B cell (primary cell): ENCODE measurements at regions not wholly inside any gene's neighbourhood (a gene's known extent, or its start where the extent isn't known, plus 50 kb on each side); places are given as distances from the start of the nearest gene placed in this dataset.

Experiments
- ATAC-seq: fragments of 200-7000 bp; cut with Tn5 transposase; one replicate; pipeline ENCODE4 v1.10.0; 2021; ENCODE audit warnings: low read depth, mild to moderate bottlenecking, moderate number of reproducible peaks, moderate library complexity
- CTCF ChIA-PET: fragments of 350-600 bp; sonication (Branson Sonifier 250); formaldehyde crosslinking; loops from one replicate; lab custom pipeline; 2021; ENCODE audit warnings: antibody characterized with exemption, inconsistent platforms; lab: Charles Lee
- POLR2A ChIA-PET: fragments of 350-600 bp; sonication (Branson Sonifier 250); formaldehyde crosslinking; loops from one replicate; lab custom pipeline; 2021; ENCODE audit warnings: antibody characterized with exemption; lab: Charles Lee
- DNase-seq: peaks from one replicate; pipeline ENCODE4 v3.0.0; 2013
- H2AFZ ChIP-seq: 2 replicates; pipeline ENCODE4 v1.6.1; 2012; ENCODE audit warnings: mild to moderate bottlenecking, low read depth, low read length; ENCODE audit not compliant: insufficient read depth, poor library complexity, severe bottlenecking
- H3K27ac ChIP-seq, 2 donors: 1 replicate in 1 of 2; 2 replicates in 1 of 2; pipeline ENCODE4 v1.5.1; 2012 to 2013; ENCODE audit warnings: low read length in 2 of 2, mild to moderate bottlenecking in 2 of 2, moderate library complexity in 1 of 2
- H3K27me3 ChIP-seq, 4 experiments: fragments of 200-600 bp in 1 of 4; sonication (generic) in 1 of 4; replicated peaks in 1 of 4; 1 replicate in 2 of 4; 2 replicates in 2 of 4; pipeline versions ENCODE4 v1.6.1 to v1.7.0; 2013 to 2016; ENCODE audit warnings: low read length in 3 of 4, mild to moderate bottlenecking in 2 of 4, mixed read lengths in 1 of 4, moderate library complexity in 1 of 4; ENCODE audit not compliant: insufficient read depth in 4 of 4, control insufficient read depth in 3 of 4; ENCODE audit errors: control extremely low read depth in 1 of 4
- H3K36me3 ChIP-seq, 2 experiments: replicated peaks in 1 of 2; 1 replicate in 1 of 2; 2 replicates in 1 of 2; pipeline versions ENCODE4 v1.6.1 to v1.7.1; 2013; ENCODE audit warnings: low read length in 1 of 2; ENCODE audit not compliant: insufficient read depth in 2 of 2, control insufficient read depth in 1 of 2; ENCODE audit errors: control extremely low read depth in 1 of 2, extremely low read depth in 1 of 2
- H3K4me1 ChIP-seq, 2 donors: fragments of 200-600 bp in 1 of 2; sonication (generic) in 1 of 2; 1 replicate in 1 of 2; 2 replicates in 1 of 2; pipeline versions ENCODE4 v1.5.1 to v1.6.1; 2013 to 2017; ENCODE audit warnings: low read length in 2 of 2; ENCODE audit not compliant: control insufficient read depth in 2 of 2, insufficient read depth in 2 of 2
- H3K4me2 ChIP-seq: replicated peaks from 2 replicates; pipeline ENCODE3; 2012; ENCODE audit warnings: mild to moderate bottlenecking, low read depth, low read length; ENCODE audit not compliant: poor library complexity, severe bottlenecking
- H3K4me3 ChIP-seq, 5 experiments: fragments of 200-600 bp in 1 of 5; sonication (generic) in 1 of 5; 1 replicate in 3 of 5; 2 replicates in 2 of 5; pipeline versions ENCODE4 v1.5.1 to v1.7.0; 2011 to 2016; ENCODE audit warnings: low read length in 4 of 5, mild to moderate bottlenecking in 4 of 5, low read depth in 2 of 5, control low read depth in 1 of 5, moderate library complexity in 1 of 5; ENCODE audit not compliant: insufficient read depth in 1 of 5; ENCODE audit errors: control extremely low read depth in 1 of 5, extremely low read depth in 1 of 5
- H3K79me2 ChIP-seq: fragments of 200-600 bp; sonication (generic); one replicate; pipeline ENCODE4 v1.6.0; 2016; ENCODE audit warnings: low read length; ENCODE audit not compliant: control insufficient read depth, insufficient read depth
- H3K9ac ChIP-seq: fragments of 200-600 bp; sonication (generic); 2 replicates; pipeline ENCODE4 v1.6.1; 2017; ENCODE audit warnings: mild to moderate bottlenecking, low read length, moderate library complexity
- H3K9me3 ChIP-seq, 3 donors: one replicate each; pipeline versions ENCODE4 v1.6.1 to v1.7.1; 2013; ENCODE audit warnings: low read length in 2 of 3; ENCODE audit not compliant: control insufficient read depth in 2 of 3, insufficient read depth in 1 of 3; ENCODE audit errors: control extremely low read depth in 1 of 3
- H4K20me1 ChIP-seq: 2 replicates; pipeline ENCODE4 v1.6.0; 2012; ENCODE audit warnings: mild to moderate bottlenecking, low read length; ENCODE audit not compliant: insufficient read depth, control insufficient read depth, poor library complexity, severe bottlenecking
- H3K27ac Mint-ChIP-seq: one replicate; pipeline ENCODE4 v1.8.0; 2021; ENCODE audit warnings: mixed read lengths
- H3K27me3 Mint-ChIP-seq: one replicate; pipeline ENCODE4 v1.8.0; 2021; ENCODE audit warnings: mixed read lengths
- H3K4me1 Mint-ChIP-seq: one replicate; pipeline ENCODE4 v1.8.0; 2021; ENCODE audit warnings: mixed read lengths
- H3K4me3 Mint-ChIP-seq: one replicate; pipeline ENCODE4 v1.8.0; 2021; ENCODE audit warnings: mixed read lengths
- H3K9me3 Mint-ChIP-seq: one replicate; pipeline ENCODE4 v1.8.0; 2022; ENCODE audit warnings: mixed read lengths; ENCODE audit not compliant: insufficient read depth
- EZH2 ChIP-seq: IDR thresholded peaks from 2 replicates; pipeline ENCODE4 v1.6.1; 2012; ENCODE audit warnings: borderline replicate concordance, low read depth, mild to moderate bottlenecking, moderate library complexity, low read length; ENCODE audit not compliant: insufficient read depth, poor library complexity, severe bottlenecking
- WGBS: methylation state at CpG from one replicate; pipeline ENCODE4 v1.1.5; 2013; ENCODE audit warnings: missing lambda C conversion rate; ENCODE audit not compliant: insufficient coverage; 5-methylcytosine and 5-hydroxymethylcytosine counted together
- intact Hi-C: fragments of 100-400 bp; cut with micrococcal nuclease; formaldehyde crosslinking; loops from one replicate; pipeline ENCODE4 v1.10.0; 2022
- TF ChIP-seq, protein P1 (sequence below): fragments of 200-600 bp; IDR thresholded peaks from one replicate; pipeline ENCODE4 v1.8.0; 2022; ENCODE audit warnings: antibody characterized with exemption, mild to moderate bottlenecking

DNA sequence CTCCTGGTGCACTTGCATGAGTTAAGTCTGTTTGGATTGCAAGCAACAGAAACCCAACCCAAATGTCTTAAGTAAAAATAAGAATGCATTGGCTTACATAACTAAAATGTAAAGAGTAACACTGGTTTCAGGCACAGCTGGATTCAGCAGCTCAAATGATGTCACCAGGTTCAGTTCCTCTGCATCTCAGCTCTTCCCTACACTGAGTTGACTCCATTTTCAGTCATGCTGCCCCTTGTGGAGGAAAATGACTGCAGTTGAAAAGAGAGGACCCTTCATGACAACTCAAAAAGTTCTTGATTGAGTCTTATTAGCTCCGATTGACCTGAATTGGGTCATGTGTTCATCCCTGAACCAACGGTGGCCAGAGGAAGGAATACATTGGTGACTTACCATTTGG, 138.5 kb upstream of the ABI3BP start:
- Histone ChIP-seq H3K79me2 (no peaks in the 10 kb centered on the region), H3K4me2 (no peak overlapping the region), H3K27me3 (peaks cover 0 to 2% (median 0%) of the 10 kb centered on the region in 4 experiments), H3K9me3 (peaks cover 0 to 4% (median 0%) of the 10 kb centered on the region in 3 donors), H3K36me3 (no peaks in the 10 kb centered on the region), H3K27ac (no peak overlapping the region), H3K4me1 (peaks cover 0 to 3% of the 10 kb centered on the region in 2 donors), H3K9ac (no peak overlapping the region), H3K4me3 (no peak overlapping the region), H2AFZ (no peak overlapping the region), H4K20me1 (no peaks in the 10 kb centered on the region)
- ATAC-seq (no peak), DNase-seq (no peak)
- TF ChIP-seq, protein P1, sequence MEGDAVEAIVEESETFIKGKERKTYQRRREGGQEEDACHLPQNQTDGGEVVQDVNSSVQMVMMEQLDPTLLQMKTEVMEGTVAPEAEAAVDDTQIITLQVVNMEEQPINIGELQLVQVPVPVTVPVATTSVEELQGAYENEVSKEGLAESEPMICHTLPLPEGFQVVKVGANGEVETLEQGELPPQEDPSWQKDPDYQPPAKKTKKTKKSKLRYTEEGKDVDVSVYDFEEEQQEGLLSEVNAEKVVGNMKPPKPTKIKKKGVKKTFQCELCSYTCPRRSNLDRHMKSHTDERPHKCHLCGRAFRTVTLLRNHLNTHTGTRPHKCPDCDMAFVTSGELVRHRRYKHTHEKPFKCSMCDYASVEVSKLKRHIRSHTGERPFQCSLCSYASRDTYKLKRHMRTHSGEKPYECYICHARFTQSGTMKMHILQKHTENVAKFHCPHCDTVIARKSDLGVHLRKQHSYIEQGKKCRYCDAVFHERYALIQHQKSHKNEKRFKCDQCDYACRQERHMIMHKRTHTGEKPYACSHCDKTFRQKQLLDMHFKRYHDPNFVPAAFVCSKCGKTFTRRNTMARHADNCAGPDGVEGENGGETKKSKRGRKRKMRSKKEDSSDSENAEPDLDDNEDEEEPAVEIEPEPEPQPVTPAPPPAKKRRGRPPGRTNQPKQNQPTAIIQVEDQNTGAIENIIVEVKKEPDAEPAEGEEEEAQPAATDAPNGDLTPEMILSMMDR: no peak
- no peak for TF ChIP-seq EZH2
- H3K9me3 Mint-ChIP-seq: peaks cover 3% of the 10 kb centered on the region
- WGBS: 100% methylated on average over 2 of the region's 2 CpGs
- ChIA-PET CTCF (no interaction called here), POLR2A (no interaction called here)
- no peak overlapping the region for H3K4me3 Mint-ChIP-seq
- peaks cover 11% of the 10 kb centered on the region for H3K4me1 Mint-ChIP-seq
- peaks cover 9% of the 10 kb centered on the region for H3K27me3 Mint-ChIP-seq
- intact Hi-C loops: no loop called here
- no peak overlapping the region for H3K27ac Mint-ChIP-seq

DNA sequence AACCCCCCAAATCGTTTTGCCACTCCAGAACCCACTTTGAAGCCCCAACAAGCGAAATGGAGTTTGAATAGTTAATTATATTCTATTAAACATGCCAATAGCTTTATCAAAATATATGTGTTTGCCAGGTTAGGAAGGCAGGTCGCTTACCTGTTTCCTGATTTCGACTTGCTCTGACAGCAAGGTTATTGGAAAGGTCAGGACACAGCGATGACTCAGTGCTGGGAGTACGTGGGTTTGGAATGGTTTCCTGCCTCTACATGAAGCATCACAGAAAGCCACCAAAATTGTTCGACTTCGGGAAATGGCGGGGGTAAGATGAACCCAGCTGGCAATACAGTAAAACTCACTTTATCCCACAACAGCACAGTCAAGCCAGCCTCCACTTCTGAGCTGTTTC, 135.6 kb upstream of the ABI3BP start:
- Histone ChIP-seq H3K4me3 (no peak overlapping the region), H3K79me2 (no peaks in the 10 kb centered on the region), H3K4me2 (no peak overlapping the region), H2AFZ (no peak overlapping the region), H3K27ac (no peak overlapping the region), H3K36me3 (no peaks in the 10 kb centered on the region), H3K9ac (no peak overlapping the region), H4K20me1 (no peaks in the 10 kb centered on the region), H3K4me1 (peaks cover 0 to 3% of the 10 kb centered on the region in 2 donors), H3K27me3 (peaks cover 0 to 2% (median 0%) of the 10 kb centered on the region in 4 experiments), H3K9me3 (peaks cover 0 to 4% (median 0%) of the 10 kb centered on the region in 3 donors)
- H3K4me1 Mint-ChIP-seq: peaks cover 2% of the 10 kb centered on the region
- ChIA-PET CTCF (no interaction called here), POLR2A (no interaction called here)
- TF ChIP-seq, protein P1: no peak
- no peak for TF ChIP-seq EZH2
- intact Hi-C loops: no loop called here
- ATAC-seq (no peak), DNase-seq (no peak)
- peaks cover 23% of the 10 kb centered on the region for H3K27me3 Mint-ChIP-seq
- peaks cover 3% of the 10 kb centered on the region for H3K9me3 Mint-ChIP-seq
- H3K4me3 Mint-ChIP-seq: no peak overlapping the region
- H3K27ac Mint-ChIP-seq: no peak overlapping the region
- 87% methylated on average over 7 of the region's 9 CpGs for WGBS
